ENCODE measurements at regions not wholly inside any gene's neighbourhood (a gene's known extent, or its start where the extent isn't known, plus 50 kb on each side); places are given as distances from the start of the nearest gene placed in this dataset.

GRCh38 chr6:22827760-22828159, 258.4 kb downstream of the HDGFL1 start:
- Histone ChIP-seq H3K27ac (ENCODE audit: insufficient read length, low read depth, low read length) (no peak overlapping the region), H2BK15ac (ENCODE audit: low read depth, low read length) (no peak overlapping the region)

More at GRCh38 chr6:22827760-22828159, 258.4 kb downstream of the HDGFL1 start:
- no peaks in the 10 kb centered on the region for H4K20me1 ChIP-seq (ENCODE audit: control insufficient read depth, insufficient read depth, insufficient read length)
- H3K27ac Mint-ChIP-seq = no peak overlapping the region
- no peak overlapping the region for H3K4me2 ChIP-seq (ENCODE audit: insufficient read depth, insufficient read length, low read length)
- H3K9me3 ChIP-seq (ENCODE audit: control insufficient read depth, low read depth, low read length) = no peaks in the 10 kb centered on the region
- no CpG with 5 or more reads among the region's 1 CpG for WGBS (ENCODE audit: extremely low coverage, insufficient read length, low lambda C conversion rate)
- no peaks in the 10 kb centered on the region for H3K27me3 ChIP-seq (ENCODE audit: insufficient read depth, low read length)
- H2BK12ac ChIP-seq (ENCODE audit: insufficient read length, low read depth, low read length) = no peak overlapping the region
- H2BK20ac ChIP-seq (ENCODE audit: low read depth, low read length, poor library complexity, severe bottlenecking) = no peak overlapping the region
- TF ChIP-seq, protein P1, sequence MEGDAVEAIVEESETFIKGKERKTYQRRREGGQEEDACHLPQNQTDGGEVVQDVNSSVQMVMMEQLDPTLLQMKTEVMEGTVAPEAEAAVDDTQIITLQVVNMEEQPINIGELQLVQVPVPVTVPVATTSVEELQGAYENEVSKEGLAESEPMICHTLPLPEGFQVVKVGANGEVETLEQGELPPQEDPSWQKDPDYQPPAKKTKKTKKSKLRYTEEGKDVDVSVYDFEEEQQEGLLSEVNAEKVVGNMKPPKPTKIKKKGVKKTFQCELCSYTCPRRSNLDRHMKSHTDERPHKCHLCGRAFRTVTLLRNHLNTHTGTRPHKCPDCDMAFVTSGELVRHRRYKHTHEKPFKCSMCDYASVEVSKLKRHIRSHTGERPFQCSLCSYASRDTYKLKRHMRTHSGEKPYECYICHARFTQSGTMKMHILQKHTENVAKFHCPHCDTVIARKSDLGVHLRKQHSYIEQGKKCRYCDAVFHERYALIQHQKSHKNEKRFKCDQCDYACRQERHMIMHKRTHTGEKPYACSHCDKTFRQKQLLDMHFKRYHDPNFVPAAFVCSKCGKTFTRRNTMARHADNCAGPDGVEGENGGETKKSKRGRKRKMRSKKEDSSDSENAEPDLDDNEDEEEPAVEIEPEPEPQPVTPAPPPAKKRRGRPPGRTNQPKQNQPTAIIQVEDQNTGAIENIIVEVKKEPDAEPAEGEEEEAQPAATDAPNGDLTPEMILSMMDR (conservative IDR thresholded peaks at IDR 0.05) = no peak
- H3K79me1 ChIP-seq (ENCODE audit: insufficient read depth, low read depth, low read length, poor library complexity, severe bottlenecking) = no peaks in the 10 kb centered on the region
- H3K9me3 Mint-ChIP-seq = 0 out of 5 replicates have a peak, but pooled peaks cover 0 to 2% of the 10 kb centered on the region in 2 experiments
- no peaks in the 10 kb centered on the region for H3K27me3 Mint-ChIP-seq (ENCODE audit: low read depth)
- 0 out of 2 replicates have a peak, but pooled peaks cover 3% of the 10 kb centered on the region for H3K4me1 ChIP-seq (ENCODE audit: insufficient read depth, low read length)
- no peak overlapping the region for H3K56ac ChIP-seq (ENCODE audit: insufficient read length, low read depth, low read length)
- no peak overlapping the region for H4K91ac ChIP-seq (ENCODE audit: insufficient read length, low read depth, low read length)
- H3K18ac ChIP-seq (ENCODE audit: insufficient read length, low read depth, low read length) = no peak overlapping the region
- H3K79me2 ChIP-seq (ENCODE audit: insufficient read depth, low read length) = no peaks in the 10 kb centered on the region
- no peak overlapping the region for H3K4me3 Mint-ChIP-seq
- no peak for DNase-seq
- H3K9ac ChIP-seq (ENCODE audit: extremely low read depth, insufficient read length, low read length) = no peak overlapping the region
- no peak overlapping the region for H3K14ac ChIP-seq (ENCODE audit: insufficient read depth, low read length)
- H3T11ph ChIP-seq (ENCODE audit: low read length) = no peak overlapping the region
- H3K4me1 Mint-ChIP-seq = peaks cover 10 to 14% of the 10 kb centered on the region in 2 experiments
- no peak overlapping the region for H2AK5ac ChIP-seq (ENCODE audit: insufficient read length, low read length)
- H2AFZ ChIP-seq (ENCODE audit: low read length) = no peak overlapping the region
- H3K36me3 Mint-ChIP-seq (ENCODE audit: insufficient read depth in 1 of 3, low read depth in 3 of 3) = no peaks in the 10 kb centered on the region; a peak in 1 of 7 replicates
- no peak overlapping the region for H3K4ac ChIP-seq (ENCODE audit: low read depth, low read length)
- no peak overlapping the region for H4K8ac ChIP-seq (replicated peaks; ENCODE audit: insufficient read length, low read depth, low read length)
- no peak overlapping the region for H2BK120ac ChIP-seq (ENCODE audit: low read depth, low read length, poor library complexity, severe bottlenecking)
- H4K5ac ChIP-seq (ENCODE audit: insufficient read length, low read depth, low read length) = no peak overlapping the region
- no peak overlapping the region for H2BK5ac ChIP-seq (ENCODE audit: insufficient read length, low read length)
- H3K23me2 ChIP-seq (ENCODE audit: insufficient read length, low read depth, low read length, poor library complexity, severe bottlenecking) = no peaks in the 10 kb centered on the region
- no peak overlapping the region for H3K23ac ChIP-seq (ENCODE audit: insufficient read length, low read depth, low read length)
